Epithelial cell of esophagus (primary cell): ENCODE measurements at regions not wholly inside any gene's neighbourhood (a gene's known extent, or its start where the extent isn't known, plus 50 kb on each side); places are given as distances from the start of the nearest gene placed in this dataset.

Experiments
- DNase-seq: peaks from one replicate; pipeline ENCODE4 v3.0.0; 2010; ENCODE audit warnings: low read depth
- H3K4me3 ChIP-seq: 2 replicates; pipeline ENCODE4 v1.5.1; 2011; ENCODE audit warnings: mild to moderate bottlenecking, low read length, control low read depth
- TF ChIP-seq, protein P1 (sequence below): IDR thresholded peaks from 2 replicates; pipeline ENCODE4 v1.5.1; 2011; ENCODE audit warnings: low read depth, mild to moderate bottlenecking, low read length, control low read depth, inconsistent platforms; ENCODE audit not compliant: insufficient read depth; ENCODE audit errors: missing control alignments

DNA sequence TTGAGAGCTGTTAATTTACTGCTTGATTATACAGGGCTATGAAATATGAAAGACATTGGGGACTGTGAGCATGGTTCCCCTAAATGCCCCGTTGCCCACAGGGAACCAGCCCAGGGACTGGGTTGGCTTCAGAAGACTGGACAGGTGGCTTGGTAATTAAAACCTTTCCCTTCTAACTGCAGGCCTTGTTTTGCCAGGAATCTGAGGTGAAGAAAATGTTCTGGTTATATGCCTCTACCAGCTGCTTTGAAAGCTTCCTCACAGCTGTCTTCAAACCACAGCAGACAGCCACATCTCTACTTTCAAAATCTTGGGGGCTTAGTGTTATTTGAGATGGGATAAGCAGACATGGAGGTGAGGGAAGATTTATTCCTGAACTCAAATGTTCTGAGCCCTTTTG lies 153.3 kb upstream of the SPRY4 start:
- no peak overlapping the region for H3K4me3 ChIP-seq
- TF ChIP-seq, protein P1, sequence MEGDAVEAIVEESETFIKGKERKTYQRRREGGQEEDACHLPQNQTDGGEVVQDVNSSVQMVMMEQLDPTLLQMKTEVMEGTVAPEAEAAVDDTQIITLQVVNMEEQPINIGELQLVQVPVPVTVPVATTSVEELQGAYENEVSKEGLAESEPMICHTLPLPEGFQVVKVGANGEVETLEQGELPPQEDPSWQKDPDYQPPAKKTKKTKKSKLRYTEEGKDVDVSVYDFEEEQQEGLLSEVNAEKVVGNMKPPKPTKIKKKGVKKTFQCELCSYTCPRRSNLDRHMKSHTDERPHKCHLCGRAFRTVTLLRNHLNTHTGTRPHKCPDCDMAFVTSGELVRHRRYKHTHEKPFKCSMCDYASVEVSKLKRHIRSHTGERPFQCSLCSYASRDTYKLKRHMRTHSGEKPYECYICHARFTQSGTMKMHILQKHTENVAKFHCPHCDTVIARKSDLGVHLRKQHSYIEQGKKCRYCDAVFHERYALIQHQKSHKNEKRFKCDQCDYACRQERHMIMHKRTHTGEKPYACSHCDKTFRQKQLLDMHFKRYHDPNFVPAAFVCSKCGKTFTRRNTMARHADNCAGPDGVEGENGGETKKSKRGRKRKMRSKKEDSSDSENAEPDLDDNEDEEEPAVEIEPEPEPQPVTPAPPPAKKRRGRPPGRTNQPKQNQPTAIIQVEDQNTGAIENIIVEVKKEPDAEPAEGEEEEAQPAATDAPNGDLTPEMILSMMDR: no peak
- no peak for DNase-seq

DNA sequence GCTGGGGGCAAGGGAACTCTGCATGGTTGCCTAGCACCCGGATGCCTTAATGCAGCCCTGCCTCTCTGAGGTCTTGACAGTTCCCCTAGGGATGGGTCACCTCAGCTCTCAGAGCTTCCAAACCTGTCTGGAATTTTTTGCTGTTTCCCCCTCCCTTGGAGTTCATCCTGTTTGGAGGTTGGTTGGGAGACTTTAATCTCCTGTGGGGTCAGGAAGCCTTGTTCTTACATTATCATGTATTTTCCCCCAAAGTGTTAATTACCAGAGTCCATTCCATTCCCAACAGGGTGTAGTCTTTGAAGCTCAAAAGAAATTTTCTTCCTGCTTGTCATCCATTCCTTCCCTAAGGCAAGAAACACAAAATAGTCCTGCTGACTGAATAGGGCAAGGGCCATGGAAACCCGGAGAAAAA lies 150.3 kb upstream of the SPRY4 start:
- TF ChIP-seq, protein P1: no peak
- H3K4me3 ChIP-seq: no peak overlapping the region

DNA sequence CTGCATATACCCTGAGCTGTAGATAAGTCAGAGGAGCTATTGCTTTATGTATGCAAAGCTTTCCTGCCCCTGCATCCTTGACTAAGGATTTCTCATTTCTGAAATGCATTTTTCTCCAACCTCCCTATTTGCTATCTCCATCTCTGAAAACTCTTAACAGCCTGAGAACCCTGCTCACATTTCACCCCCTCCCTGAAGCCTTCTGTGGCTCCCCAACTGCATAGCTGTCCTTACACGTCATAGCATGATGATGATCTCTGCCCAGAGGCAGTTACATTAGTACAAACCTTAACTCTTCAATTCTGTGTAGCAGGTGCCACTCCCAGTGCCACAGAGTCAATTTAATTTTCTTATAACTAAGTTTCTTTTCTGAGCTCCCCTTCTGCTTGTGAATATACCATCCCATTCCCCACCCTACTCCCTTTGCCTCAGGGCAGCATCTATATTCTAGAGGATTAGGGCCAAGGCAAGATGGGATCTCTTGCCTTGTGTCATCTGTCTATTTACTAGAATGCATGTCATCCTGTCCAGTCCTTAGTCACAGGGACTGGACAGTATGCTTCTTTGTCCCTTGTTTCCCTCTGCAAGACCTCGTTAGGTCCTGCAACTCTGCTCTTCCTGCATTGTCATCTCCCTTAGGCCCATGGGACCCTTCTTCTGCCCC lies 149.7 kb upstream of the SPRY4 start:
- H3K4me3 ChIP-seq: no peak overlapping the region
- DNase-seq: peak; percentile 81
- TF ChIP-seq, protein P1: no peak

More for the DNA sequence above, 150.3 kb upstream of the SPRY4 start:
- peak; percentile 54 for DNase-seq

DNA sequence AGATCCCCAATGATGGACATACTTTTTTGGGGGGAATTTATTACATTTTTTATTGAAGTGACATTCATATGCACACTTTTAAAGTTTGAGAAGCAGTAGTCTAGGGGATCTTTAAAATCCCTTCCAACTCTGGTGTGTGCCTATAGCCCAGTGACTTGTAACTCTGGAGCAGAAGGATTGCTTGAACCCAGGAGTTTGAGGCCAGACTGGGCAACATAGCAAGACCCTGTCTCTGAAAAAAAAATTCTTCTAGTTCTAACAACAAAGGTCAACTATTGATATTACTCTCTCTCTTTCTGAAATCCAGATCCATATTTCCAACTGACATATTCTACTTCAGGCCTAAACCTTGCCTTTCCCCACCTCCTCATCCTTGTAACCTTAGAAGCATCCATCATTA lies 148.2 kb upstream of the SPRY4 start:
- TF ChIP-seq, protein P1: no peak

DNA sequence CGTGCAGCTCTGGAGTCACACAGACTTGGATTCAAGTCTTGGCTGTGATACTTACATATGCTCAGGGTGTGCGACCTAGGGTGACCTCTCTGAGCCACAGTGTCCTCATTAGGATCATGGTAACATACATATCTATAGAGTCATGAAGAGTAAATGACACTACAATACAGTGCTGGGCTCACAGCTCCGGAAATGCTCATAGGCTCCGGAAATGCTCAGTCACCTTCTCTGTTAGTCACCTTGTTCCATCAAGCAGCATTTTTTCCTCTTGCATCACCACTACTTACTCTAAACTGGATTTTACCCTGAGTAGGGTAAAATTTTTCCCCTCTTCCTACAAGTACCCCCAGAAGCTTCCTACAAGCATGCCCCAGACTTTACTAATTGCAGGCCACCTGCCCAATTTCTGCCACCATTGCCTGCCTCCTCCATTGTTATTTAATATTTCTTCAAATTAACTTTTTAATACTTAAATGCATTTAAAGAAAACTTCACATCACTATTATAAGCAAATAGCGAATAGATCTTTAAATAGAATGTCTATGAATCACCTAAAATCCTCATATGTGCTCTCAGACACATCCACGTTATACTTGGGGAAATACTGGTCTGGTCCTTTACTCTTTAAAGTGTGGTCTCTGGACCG lies 147.6 kb upstream of the SPRY4 start:
- TF ChIP-seq, protein P1: no peak
- DNase-seq: peak; percentile 95
- H3K4me3 ChIP-seq: no peak overlapping the region

More for the DNA sequence above, 148.2 kb upstream of the SPRY4 start:
- DNase-seq: no peak
- no peak overlapping the region for H3K4me3 ChIP-seq

DNA sequence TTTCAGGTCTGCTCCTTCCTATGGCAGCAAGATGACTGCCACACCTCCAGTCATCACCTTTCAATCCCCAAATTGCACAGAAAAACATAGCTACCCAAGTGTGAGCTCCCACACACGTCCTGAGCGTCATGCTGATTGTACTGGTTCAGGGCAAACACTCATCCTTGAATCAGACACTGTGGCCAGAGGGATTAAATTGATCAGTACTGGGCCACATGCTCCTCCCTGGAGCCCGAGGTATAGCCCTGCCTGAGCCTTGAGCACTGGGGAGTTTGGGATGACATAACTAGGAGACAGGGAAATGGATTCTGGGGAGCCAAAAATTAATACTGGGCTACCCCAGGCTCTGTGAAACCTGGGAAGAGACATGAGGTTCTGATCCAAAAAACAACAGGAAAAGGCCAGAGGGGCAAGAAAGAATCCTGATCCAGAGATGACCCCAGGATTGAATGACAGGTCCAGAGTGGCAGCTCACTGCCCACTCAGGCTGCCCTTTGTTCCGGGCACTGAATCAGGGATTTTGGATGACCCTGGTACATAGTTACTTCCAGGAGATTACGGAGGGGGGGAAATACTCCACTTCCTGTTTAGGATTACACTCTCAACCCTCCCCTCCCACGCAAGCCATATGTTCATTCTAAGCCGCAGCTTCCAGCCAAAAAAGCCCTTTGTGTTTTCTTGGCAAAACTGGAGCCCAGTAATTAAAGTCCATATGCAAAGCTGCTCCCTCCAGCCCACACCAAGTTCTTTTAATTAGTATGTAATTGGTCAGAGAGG lies 141.6 kb upstream of the SPRY4 start:
- H3K4me3 ChIP-seq: no peak overlapping the region
- peak; percentile 39 for DNase-seq
- TF ChIP-seq, protein P1: no peak

DNA sequence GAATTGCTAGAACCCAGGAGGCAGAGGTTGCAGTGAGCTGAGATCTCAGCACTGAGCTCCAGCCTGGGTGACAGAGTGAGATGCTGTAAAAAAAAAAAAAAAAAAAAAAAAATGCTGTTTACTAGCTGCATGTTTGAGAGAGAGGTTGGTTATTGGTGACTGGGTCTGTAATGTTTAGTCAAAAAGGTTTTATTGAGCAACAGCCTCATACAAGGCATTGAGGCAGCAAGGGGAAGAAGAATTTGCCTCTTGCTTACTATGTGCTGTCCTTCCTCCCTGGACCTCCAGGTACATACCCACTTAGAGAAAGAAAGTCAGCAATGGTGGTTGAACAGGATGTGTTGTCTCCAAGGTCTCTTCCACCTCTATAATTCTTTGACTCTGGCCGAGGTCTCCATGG lies 140.7 kb upstream of the SPRY4 start:
- TF ChIP-seq, protein P1: no peak
- no peak overlapping the region for H3K4me3 ChIP-seq
- no peak for DNase-seq
